HG03280 (cell line): ENCODE measurements at regions not wholly inside any gene's neighbourhood (a gene's known extent, or its start where the extent isn't known, plus 50 kb on each side); places are given as distances from the start of the nearest gene placed in this dataset.
"Not testable (repeated sequence)": the region's sequence is repeated elsewhere in the genome, so short reads cannot be mapped to it uniquely, and the experiment has no call there.

Source experiments
- ATAC-seq: cut with Tn5 transposase; IDR thresholded peaks from one replicate; pipeline ENCODE4 v1.9.1; 2021; ENCODE audit warnings: mild to moderate bottlenecking, moderate library complexity; ENCODE audit not compliant: unreplicated experiment

DNA sequence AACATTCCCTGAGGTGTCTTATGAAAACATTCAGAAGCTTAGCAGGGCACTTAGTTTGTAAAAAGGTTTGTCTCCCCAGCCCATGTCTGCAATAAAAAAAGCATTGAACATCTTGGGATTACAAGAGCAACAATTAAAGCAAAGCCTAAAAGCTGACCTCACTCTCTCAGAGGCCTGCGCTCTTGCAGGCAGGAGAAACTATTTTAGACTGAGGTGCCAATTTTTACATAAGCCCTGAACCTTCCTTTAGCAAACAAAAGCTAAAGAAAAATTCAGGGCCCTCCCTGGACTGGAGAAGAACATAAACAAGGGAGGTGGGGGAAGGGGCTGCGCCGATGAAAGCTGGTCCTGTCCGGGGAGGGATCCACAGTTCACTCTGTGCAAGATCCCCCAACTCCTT is 312.7 kb upstream of the RNF32 start:
- no peak for ATAC-seq

DNA sequence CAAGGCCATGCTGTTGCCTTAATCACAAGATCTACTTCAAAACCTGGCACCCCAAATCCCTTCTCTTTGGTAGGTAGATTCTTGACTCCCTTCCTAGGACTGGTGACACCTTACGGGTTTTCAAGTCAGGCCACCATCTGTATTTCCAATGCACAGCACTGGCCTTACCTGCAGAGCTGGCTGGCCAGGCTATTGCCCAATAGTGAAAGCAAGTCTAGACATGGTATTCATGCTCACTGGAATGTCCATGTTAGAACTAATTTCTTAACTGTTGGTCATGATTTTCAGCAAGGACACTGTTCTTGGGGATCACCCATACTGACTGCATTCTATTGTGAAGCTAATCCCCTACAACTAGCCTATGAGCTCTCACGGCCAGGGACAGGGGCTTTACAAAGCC is 313.1 kb upstream of the RNF32 start:
- no peak for ATAC-seq

DNA sequence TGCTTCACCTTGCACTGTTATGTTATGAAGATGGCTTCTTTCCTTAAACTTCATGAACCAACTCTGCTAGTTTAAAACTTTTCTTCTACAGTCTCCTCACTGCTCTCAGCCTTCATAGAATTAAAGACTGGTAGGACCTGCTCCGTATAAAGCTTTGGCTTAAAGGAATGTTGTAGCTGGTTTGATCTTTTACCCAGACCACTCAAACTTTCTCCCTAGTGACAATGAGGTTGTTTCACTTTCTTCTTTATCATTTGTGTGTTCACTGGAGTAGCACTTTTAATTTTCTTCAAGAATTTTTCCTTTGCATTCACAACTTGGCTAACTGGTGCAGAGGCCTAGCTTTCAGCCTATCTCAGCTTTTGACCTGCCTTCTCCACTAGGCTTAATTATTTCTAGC is 316.4 kb upstream of the RNF32 start:
- ATAC-seq: no peak

DNA sequence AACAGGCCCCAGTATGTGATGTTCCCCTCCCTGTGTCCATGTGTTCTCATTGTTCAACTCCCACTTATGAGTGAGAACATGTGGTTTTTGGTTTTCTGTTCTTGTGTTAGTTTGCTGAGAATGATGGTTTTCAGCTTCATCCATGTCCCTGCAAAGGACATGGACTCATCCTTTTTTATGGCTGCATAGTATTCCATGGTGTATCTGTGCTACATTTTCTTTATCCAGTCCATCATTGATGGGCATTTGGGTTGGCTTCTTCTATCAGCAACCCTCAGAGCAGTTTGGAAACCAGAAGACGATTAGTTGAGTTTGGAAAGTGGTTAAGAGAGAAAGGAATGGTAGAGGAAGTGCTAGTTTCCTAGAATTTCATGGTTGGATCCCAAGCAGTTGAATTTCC is 319.1 kb upstream of the RNF32 start:
- ATAC-seq: not testable (repeated sequence)

DNA sequence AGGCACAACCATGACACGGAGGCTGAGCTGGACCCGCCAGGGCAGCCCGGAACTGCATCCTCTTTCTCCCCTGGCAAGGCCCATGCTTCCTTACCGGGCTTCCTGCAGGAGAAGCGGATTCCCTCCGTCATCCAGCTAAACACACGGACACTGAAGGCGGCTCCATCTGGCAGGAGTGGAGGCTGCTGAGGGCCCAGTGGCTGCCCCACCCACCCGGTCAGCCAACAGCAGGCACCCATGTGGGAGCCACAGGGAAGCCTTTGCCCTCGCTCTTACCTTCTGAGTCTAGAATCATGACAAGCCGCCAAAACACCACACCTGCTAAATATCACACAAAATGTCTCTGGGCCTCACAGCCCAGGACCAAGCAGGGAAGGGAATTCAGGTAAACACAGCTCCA is 321.6 kb upstream of the RNF32 start:
- ATAC-seq: no peak

DNA sequence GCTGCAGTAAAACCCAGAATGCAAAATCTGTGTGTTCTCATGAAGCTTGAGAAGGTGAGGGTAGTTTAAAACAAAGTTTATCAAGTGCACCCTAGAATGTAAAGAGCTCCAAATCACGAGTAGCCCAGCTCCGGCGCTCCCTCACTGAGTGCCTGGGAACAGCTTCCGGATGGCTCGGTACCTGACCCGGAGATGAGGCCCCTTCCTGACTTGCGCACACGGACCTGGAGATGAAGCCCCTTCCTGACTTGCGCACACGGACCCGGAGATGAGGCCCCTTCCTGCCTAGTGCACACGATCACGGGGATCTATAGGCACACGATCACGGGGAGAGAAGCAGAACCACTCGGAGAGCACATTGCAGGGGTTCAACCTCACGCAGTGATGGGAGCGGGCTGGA is 322.1 kb upstream of the RNF32 start:
- ATAC-seq: no peak

DNA sequence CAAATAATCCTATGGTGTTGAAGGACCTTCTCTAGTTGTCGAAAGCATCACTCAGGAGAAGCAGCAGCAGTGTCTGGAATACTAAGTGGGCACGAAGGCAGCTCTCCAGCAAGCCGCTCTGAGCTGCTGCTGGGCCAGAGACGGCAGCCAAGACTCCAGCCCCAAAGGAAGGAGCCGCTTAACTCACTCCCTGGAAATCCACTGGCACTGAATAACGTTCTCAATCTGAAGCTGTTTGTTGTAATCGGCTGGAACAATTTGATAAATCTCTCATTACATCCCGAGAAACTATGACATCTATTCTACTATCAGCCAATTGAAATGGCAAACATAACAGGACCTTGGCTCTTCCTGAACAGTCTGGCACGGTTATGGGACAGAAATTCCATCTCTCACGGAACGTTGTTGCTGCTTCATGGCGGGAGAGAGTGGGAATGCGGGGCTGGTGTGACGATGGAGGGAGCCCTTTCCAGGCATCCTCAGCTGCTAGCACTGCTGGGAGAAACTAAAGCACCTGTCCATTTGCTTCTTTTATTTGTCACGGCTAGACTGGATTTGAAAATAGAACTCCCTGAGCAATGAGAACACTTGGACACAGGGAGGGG is 331.5 kb upstream of the RNF32 start:
- ATAC-seq: no peak

DNA sequence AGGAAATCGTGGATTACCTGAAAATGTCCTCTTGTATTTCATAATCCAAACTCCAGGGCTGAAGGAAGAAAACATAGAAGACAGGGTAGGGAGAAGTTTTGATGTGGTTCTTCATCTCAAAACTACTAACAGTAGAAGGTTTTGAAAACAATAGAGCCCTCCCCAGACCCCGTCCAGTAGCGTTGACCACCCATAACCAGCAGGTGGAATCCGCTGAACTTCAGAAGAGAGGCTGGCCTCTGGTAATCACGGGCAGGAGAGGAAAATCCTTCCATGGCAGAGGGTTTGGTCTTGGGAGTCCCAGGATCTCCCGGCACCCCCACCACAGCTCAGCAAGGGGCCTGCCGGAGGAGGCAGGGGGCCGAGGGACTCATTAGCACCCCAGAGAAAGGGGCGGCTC is 333.4 kb upstream of the RNF32 start:
- ATAC-seq: no peak

DNA sequence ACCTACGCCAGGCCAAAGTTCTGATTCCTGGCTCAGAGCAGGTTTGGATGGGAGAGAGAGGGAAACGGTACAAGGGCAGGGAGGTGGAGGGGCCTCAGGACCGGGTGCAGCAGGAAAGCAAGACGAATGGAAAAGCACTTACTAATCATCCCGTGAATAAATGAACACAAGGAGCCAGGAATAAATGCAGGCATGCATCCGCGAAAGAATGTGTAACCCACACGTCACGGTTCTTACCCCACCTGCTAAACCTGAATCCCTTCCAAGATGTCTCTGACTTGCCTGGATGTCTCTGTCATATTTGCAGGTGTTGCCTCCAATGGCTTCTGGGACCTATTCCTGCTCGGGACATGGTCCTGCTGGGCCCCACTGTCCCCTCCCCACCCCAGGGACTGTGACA is 335.2 kb upstream of the RNF32 start:
- ATAC-seq: no peak

DNA sequence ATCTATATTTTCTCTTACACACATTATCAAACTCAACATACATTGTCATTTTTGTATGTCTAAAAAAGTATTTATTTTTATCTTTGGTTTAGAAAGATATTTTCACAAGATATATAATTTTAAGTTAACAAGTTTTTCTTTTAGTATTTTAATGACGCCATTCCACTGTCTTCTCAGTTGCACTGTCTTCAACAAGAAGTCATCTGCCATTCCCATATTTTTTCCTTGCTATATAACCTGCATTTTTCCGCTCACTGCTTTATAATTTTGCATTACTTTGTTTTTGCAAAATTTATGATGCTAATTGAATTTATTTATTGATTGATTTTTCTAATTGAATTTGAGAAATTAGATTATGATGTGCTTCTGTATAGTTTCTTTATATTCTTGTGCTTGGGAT is 357.8 kb upstream of the RNF32 start:
- ATAC-seq: no peak

DNA sequence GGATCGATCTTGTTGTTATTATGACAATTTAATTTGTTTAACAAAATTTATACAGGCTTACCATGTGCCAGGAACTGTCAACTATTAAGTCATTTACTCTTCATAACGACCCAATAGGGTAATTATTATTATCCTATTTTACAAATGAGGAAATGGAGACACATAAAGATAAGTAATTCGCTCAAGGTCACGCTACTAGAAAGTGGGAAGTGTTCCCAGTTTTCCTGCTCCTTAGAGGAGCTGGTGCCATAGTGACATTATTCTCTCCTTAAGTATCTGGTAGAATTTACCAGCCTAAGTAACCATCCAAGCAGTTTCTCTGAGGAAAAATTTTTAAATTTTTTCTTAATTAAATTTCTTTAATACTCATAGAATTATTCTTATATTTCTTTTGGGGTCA is 360.9 kb upstream of the RNF32 start:
- ATAC-seq: no peak

DNA sequence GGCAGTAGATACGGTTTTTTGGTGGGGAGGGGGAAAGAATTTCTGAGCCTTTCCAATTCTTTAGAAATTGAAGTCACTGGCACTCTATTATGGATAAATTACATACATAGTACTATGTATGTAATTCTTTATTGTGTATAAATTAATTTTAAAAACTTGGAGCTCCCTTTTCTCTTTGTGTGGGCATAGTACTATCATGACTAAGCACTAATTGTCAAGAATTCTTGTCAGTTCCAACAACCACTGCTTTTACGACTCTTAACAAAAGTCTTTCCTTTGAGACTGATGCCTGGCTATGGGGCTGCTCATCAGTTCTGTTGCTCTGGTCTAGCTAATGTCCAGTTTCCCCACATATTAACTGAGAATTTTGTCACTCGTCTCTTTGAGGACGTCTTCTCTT is 365.3 kb upstream of the RNF32 start:
- no peak for ATAC-seq

DNA sequence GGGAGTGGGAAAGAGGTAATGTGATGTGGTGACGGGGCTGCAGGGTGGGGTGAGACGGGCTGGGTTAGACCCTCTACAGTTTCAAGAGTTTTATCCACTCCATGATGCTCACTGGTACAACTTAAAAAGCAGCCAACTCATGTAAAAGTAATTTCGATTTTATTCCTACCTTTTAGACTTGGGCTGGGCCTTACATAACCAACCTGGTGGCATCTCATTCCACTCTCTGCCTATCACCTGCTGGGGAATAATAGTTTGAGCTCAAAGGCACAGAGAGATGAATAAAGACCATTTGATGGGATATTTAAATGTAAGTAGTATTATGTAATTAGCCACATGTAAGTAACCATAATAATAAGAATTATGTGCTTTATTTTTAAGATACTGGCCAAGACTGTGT is 366.0 kb upstream of the RNF32 start:
- ATAC-seq: no peak

DNA sequence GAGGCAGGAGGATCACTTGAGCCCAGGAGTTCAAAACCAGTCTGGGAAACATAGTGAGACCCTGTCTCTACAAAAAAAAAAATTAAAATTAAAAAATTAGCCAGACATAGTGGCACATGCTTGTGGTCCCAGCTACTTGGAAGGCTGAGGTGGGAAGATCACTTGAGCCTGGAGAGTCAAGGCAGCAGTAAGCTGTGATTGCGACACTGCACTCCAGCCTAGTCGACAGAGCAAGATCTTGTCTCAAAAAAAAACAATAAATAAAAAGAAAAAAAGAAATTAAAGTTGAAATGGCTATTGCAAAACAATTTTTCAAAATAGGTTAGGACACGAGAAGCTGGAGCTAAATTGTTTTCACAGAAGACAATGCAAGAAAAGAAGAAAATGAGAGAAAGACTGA is 379.0 kb upstream of the RNF32 start:
- ATAC-seq: no peak

DNA sequence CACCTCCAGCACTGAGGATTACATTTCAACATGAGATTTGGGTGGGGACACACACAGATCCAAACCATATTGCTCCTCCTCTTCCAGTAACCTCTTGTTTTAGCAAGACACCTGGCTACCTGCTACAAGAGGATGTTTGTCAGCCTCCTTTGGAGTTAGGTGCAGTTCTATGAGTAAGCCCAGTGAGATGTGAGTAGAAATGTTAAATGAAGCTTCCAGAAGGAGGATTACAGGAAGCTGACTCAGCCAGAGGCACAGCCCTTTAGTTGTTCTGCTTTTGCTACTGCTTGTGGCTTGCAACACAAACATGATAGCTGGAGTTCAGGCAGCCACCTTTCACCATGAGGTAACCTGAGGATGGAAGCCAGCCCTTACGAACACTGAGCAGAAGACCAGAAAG is 382.7 kb upstream of the RNF32 start:
- ATAC-seq: no peak

DNA sequence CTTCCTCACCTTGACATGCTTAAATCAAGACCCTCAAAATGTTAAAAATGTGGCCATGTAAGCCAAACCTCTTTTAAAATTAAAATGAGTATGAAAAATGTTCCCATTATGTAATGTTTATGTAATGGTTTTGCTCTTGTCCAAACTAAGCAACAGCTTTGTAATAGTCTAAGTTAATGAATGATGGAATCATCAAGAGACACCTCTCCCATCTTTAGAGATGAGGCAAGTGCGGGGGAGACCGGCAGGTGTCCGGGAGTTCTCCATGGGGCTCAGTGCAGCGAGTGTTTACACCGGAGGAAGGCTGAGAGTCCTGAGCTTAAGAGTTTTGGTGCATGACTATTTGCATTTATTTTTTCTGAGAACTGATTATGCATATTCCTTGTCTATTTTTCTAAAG is 384.9 kb upstream of the RNF32 start:
- no peak for ATAC-seq

DNA sequence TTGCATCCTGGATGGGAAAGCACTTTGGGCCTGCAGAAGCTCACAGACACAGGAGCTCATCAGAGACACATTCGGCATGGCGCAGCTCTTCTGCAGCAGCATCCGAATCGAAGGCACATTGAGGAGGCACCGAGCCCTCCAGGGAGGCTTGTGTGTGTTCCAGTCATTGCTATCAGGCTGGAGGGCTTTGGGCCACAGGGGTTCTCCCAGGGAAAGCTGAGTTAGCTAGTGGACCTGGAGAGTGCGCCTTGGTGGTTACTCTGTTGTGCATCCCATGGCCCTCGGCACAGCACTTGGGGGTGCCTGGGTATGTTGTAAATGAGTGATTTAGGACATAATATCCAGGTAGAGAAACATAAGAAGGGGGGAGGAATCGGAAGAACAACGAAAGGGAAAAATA is 388.7 kb upstream of the RNF32 start:
- no peak for ATAC-seq

DNA sequence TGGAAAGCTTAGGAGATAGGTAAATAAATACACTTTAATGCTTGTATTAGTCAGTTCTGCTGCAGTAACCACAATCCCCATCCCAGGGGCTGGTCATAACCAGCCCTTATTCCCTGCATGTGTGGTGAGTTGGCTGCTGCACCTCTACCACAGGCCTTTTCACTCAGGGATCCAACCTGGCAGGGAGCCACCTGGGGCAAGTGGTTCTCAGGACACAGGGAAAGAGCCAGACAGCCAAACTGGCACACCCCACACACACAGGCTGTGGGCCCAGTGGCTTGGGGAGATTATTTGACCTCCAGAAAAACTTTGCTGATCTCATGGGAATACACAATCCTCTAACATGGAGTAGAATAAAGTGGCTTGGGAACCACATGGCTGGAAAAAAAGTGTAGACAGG is 400.0 kb upstream of the RNF32 start:
- no peak for ATAC-seq

DNA sequence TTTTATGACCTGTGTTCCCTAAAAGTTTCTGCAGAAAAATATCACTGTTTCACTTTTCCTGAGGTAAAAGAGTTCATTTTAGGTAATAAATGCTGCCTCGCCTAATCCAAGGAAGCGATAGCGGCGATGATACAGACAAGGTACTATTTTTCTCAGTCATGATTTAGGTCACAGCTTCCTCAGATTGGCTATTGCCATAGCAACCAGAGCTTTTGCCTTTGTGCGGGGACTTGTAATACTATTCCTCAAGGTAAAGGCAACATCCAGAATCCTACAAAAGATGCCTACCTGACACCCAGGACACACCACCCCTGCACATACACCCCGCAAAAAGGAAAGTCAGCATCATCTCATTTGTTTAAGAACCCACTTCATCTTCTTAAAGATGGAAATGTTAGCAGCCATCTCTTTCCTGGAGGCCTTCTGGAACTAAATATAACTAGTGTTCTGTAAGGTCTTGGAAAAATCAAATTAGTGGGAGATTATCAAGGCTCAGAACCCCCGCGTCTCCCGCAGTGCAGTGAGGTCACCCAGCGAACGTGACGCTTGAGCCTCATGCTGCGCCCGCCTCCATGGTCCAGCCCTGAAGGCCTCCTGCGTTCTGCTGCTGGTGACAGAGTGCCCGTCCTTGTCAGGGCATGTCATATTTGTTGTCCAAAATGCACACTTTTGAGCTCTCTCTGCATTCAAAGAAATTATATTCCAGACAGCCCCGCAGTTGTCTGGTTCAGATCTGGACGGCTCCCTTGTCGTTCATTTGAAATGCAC is 402.0 kb upstream of the RNF32 start:
- no peak for ATAC-seq

DNA sequence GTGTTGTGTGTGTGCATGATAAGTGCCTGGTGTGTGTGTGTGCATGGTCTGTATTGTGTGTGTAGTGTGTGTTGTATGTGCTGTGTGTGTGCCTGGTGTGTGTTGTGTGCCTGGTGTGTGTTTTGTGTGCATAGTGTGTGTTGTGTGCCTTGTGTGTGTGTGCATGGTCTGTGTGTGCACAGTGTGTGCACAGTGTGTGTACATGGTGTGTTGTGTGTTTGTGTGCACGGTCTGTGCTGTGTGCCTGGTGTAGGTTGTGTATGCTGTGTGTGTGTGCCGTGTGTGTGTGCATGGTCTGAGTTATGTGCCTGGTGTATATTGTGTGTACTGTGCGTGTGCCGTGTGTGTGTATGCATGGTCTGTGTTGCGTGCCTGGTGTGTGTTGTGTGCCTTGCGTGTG is 403.0 kb upstream of the RNF32 start:
- ATAC-seq: no peak

DNA sequence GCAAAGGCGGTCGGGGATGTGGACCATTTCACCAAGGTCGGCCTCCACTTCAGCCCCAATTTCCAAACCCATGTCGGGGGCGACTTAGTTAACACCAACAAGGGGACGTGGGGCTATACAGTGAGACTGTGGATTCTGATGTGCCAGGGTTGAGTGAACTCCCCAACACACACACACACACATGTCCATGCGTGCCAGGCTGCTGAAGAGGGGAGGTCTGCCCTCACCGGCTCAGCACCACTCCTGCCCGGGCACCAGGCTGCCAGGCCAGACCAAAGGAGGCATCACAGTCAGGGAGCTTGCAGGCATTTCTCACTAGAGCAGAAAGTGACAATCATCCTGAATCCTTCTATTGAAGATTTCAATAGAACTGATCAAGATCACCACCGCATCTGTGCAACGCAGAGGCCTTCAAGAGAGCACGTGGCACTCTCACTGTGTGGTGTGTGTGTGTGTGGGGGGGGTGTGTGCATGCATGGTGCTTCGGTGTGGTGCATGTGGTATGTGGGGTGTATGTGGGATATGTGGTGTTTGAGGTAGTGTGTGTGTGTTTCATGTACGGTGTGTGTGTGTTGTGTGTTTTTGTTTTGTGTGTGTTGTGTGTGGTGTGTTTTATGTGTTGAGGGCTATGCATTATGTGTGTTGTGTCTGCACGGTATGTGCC is 403.5 kb upstream of the RNF32 start:
- no peak for ATAC-seq

DNA sequence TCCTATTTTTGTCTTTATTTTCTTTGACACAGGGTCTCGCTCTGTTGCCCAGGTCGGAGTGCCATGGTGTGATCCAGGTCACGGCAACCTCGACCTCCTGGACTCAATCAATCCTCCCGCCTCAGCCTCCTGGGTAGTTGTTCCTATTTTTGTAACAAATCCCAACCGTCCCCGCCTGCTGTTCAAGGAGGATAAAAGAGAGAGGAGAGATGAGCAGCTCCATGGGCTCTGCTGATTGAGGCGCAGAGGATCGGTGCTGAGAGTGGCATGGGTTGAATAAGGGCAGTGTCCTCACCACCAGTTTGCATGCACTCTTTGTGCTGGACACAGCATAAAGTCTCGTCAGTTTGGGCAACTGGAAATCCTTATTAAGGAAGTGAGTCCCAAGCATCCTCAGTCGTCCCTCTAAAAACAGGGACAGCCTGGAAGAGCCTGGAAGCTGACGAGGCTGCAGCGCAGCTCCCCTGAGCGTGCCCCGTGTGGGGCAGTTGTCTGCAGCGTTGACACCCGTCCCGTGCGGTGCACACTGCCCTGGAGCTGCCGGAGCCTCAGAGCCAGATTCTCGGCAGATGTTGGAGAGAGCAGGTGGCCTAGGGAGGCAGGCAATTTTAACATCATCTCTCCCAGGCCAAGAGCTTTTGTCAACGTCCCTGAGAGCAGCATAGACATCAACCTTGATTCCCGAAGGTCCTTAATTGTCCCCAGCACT is 404.2 kb upstream of the RNF32 start:
- no peak for ATAC-seq
